PC-9 (cell line): ENCODE measurements at regions not wholly inside any gene's neighbourhood (a gene's known extent, or its start where the extent isn't known, plus 50 kb on each side); places are given as distances from the start of the nearest gene placed in this dataset.

Source experiments
- EZH2 ChIP-seq: fragments of 200-600 bp; sonication (generic); IDR thresholded peaks from 2 replicates; pipeline ENCODE4 v1.8.0; 2017; ENCODE audit warnings: antibody characterized with exemption, low read depth
- TF ChIP-seq, protein P1 (sequence below): fragments of 200-600 bp; sonication (generic); conservative IDR thresholded peaks from 2 replicates; pipeline ENCODE4 v1.6.1; 2017; ENCODE audit warnings: mixed run types, antibody characterized with exemption, mild to moderate bottlenecking, moderate library complexity

DNA sequence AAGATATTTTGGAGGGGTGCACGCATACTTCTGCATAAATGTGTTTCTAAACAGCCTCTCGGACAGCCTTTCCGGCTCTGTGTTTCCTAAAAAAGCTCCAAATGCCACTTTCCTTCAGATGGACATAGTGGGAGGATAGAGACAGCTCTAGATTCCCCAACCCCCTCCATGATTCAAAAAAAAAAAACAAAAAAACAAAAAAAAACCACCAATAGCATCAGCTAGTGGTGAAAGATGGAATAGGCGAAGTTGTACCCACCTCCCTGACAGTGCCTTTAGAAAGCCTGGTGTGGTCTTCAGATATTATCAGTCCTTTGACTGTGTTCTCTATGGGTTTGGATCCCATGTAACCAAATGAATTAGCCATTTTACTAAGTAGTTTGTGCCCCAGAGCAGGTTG lies 94.1 kb downstream of the PHETA1 start:
- TF ChIP-seq, protein P1, sequence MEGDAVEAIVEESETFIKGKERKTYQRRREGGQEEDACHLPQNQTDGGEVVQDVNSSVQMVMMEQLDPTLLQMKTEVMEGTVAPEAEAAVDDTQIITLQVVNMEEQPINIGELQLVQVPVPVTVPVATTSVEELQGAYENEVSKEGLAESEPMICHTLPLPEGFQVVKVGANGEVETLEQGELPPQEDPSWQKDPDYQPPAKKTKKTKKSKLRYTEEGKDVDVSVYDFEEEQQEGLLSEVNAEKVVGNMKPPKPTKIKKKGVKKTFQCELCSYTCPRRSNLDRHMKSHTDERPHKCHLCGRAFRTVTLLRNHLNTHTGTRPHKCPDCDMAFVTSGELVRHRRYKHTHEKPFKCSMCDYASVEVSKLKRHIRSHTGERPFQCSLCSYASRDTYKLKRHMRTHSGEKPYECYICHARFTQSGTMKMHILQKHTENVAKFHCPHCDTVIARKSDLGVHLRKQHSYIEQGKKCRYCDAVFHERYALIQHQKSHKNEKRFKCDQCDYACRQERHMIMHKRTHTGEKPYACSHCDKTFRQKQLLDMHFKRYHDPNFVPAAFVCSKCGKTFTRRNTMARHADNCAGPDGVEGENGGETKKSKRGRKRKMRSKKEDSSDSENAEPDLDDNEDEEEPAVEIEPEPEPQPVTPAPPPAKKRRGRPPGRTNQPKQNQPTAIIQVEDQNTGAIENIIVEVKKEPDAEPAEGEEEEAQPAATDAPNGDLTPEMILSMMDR: peak; percentile 62
- TF ChIP-seq EZH2: no peak
